Body of pancreas (tissue), 4 donors: ENCODE measurements at regions not wholly inside any gene's neighbourhood (a gene's known extent, or its start where the extent isn't known, plus 50 kb on each side); places are given as distances from the start of the nearest gene placed in this dataset.
"Not testable (repeated sequence)": the region's sequence is repeated elsewhere in the genome, so short reads cannot be mapped to it uniquely, and the experiment has no call there.

ENCODE experiments used
- ATAC-seq: fragments of 150-250 bp; one replicate; pipeline ENCODE4 v1.9.1; 2016
- DNase-seq, 4 donors: peaks; one replicate each; pipeline ENCODE4 v3.0.0-alpha.2; 2019
- H3K27ac ChIP-seq, 4 donors: fragments of 200-600 bp; sonication (generic); 1 replicate in 3 of 4; 2 replicates in 1 of 4; pipeline versions ENCODE4 v1.5.1 to v1.6.1; 2016 to 2019; ENCODE audit warnings: mild to moderate bottlenecking in 1 of 4, mixed read lengths in 1 of 4, moderate library complexity in 1 of 4
- H3K27me3 ChIP-seq, 2 donors: fragments of 200-600 bp; sonication (generic); one replicate each; pipeline ENCODE4 v1.6.0; 2016; ENCODE audit warnings: mild to moderate bottlenecking in 1 of 2
- H3K36me3 ChIP-seq, 2 donors: fragments of 200-600 bp; sonication (generic); replicated peaks in 1 of 2; 2 replicates each; pipeline ENCODE4 v1.5.1; 2016; ENCODE audit warnings: low read depth in 2 of 2; ENCODE audit not compliant: insufficient read depth in 1 of 2
- H3K4me1 ChIP-seq: fragments of 200-600 bp; sonication (generic); one replicate; pipeline ENCODE4 v1.6.0; 2016
- H3K4me3 ChIP-seq, 2 donors: fragments of 200-600 bp; sonication (generic); 1 replicate in 1 of 2; 2 replicates in 1 of 2; pipeline ENCODE4 v1.5.1; 2016 to 2019
- H3K9me3 ChIP-seq, 3 donors: fragments of 200-600 bp; sonication (generic); 1 replicate in 2 of 3; 2 replicates in 1 of 3; pipeline ENCODE4 v1.5.1; 2016
- CTCF ChIP-seq, 7 experiments: fragments of 450-650 bp in 4 of 7; fragments of 200-600 bp in 3 of 7; sonication (generic) in 3 of 7; IDR thresholded peaks; one replicate each; pipeline ENCODE4 v1.5.1; 2016 to 2019; ENCODE audit warnings: antibody characterized with exemption in 7 of 7
- POLR2A ChIP-seq, 3 donors: fragments of 450-650 bp; IDR thresholded peaks; one replicate each; pipeline ENCODE4 v1.6.1; 2016; ENCODE audit warnings: antibody characterized with exemption in 3 of 3, mild to moderate bottlenecking in 2 of 3
- WGBS, 2 donors: methylation state at CpG; one replicate each; pipeline ENCODE4 v1.1.5; 2017; 5-methylcytosine and 5-hydroxymethylcytosine counted together
- intact Hi-C: fragments of 100-400 bp; cut with DNase I; formaldehyde crosslinking; loops from one replicate; pipeline ENCODE4 v1.15.1; 2023

- intact Hi-C loops, result no loop called here
Measured at GRCh38 chr1:181222972-181223505, 134.5 kb downstream of the IER5 start.

GRCh38 chr1:181226728-181227127 lies 138.2 kb downstream of the IER5 start:
- H3K9me3 ChIP-seq, H3K27me3 ChIP-seq, H3K4me1 ChIP-seq, H3K27ac ChIP-seq, DNase-seq, H3K4me3 ChIP-seq, intact Hi-C loops, H3K36me3 ChIP-seq, ATAC-seq: not testable (repeated sequence)
- 75 to 90% methylated on average over 3 of the region's 4 CpGs for WGBS, 2 donors

More at GRCh38 chr1:181222972-181223505, 134.5 kb downstream of the IER5 start:
- no peaks in the 10 kb centered on the region for H3K27me3 ChIP-seq
- ATAC-seq (no peak), DNase-seq (no peak)
- H3K4me3 ChIP-seq, result no peak overlapping the region
- no peaks in the 10 kb centered on the region for H3K4me1 ChIP-seq
- no peaks in the 10 kb centered on the region for H3K36me3 ChIP-seq
- no peak for TF ChIP-seq POLR2A (IDR thresholded peaks at IDR 0.05)
- no peak for TF ChIP-seq CTCF (IDR thresholded peaks at IDR 0.05)
- no peaks in the 10 kb centered on the region for H3K9me3 ChIP-seq
- H3K27ac ChIP-seq, result no peak overlapping the region
- 69 to 93% methylated on average over 5 to 7 of the region's 7 CpGs for WGBS, 2 donors

GRCh38 chr1:181239086-181239485 lies 150.6 kb downstream of the IER5 start:
- Histone ChIP-seq H3K4me1 (no peaks in the 10 kb centered on the region), H3K4me3 (no peak overlapping the region), H3K36me3 (no peaks in the 10 kb centered on the region), H3K27me3 (no peaks in the 10 kb centered on the region), H3K27ac (no peak overlapping the region), H3K9me3 (no peaks in the 10 kb centered on the region)
- intact Hi-C loops, result no loop called here
- DNase-seq (no peak), ATAC-seq (no peak)
- no peak for TF ChIP-seq CTCF (IDR thresholded peaks at IDR 0.05)
- TF ChIP-seq POLR2A (IDR thresholded peaks at IDR 0.05), result no peak
- WGBS, 2 donors, result 71 to 83% methylated on average over 2 of the region's 2 CpGs

GRCh38 chr1:181246320-181246719 lies 157.8 kb downstream of the IER5 start:
- ATAC-seq, intact Hi-C loops, H3K9me3 ChIP-seq, H3K27me3 ChIP-seq, DNase-seq, H3K4me3 ChIP-seq, H3K27ac ChIP-seq, H3K36me3 ChIP-seq: not testable (repeated sequence)
- peaks cover 20% of the 10 kb centered on the region for H3K4me1 ChIP-seq
- 84 to 91% methylated on average over 8 of the region's 8 CpGs for WGBS, 2 donors

GRCh38 chr1:181248361-181248760 lies 159.9 kb downstream of the IER5 start:
- H3K36me3 ChIP-seq, H3K27me3 ChIP-seq, H3K9me3 ChIP-seq, DNase-seq, ATAC-seq, intact Hi-C loops, H3K27ac ChIP-seq, H3K4me3 ChIP-seq: not testable (repeated sequence)
- WGBS, 2 donors, result 81 to 83% methylated on average over 2 of the region's 2 CpGs
- H3K4me1 ChIP-seq, result peaks cover 38% of the 10 kb centered on the region

- Histone ChIP-seq H3K4me1 (peaks cover 38% of the 10 kb centered on the region), H3K9me3 (no peaks in the 10 kb centered on the region), H3K36me3 (no peaks in the 10 kb centered on the region), H3K4me3 (no peak overlapping the region), H3K27me3 (no peaks in the 10 kb centered on the region), H3K27ac (no peak overlapping the region)
- ATAC-seq, result no peak
- DNase-seq, result no peak
- intact Hi-C loops, result no loop called here
- TF ChIP-seq CTCF (IDR thresholded peaks at IDR 0.05) (no peak), POLR2A (IDR thresholded peaks at IDR 0.05) (no peak)
- 86 to 90% methylated on average over 3 of the region's 3 CpGs for WGBS, 2 donors
Measured at GRCh38 chr1:181249186-181249585, 160.7 kb downstream of the IER5 start.
